HT1080 (cell line): ENCODE measurements at regions not wholly inside any gene's neighbourhood (a gene's known extent, or its start where the extent isn't known, plus 50 kb on each side); places are given as distances from the start of the nearest gene placed in this dataset.

Source experiments
- DNase-seq: peaks from one replicate; pipeline ENCODE4 v3.0.0-alpha.2; 2015; ENCODE audit warnings: low read depth

- DNase-seq = no peak
Observed at GRCh38 chr3:106797461-106797860, 579.8 kb upstream of the CCDC54 start.

- DNase-seq = no peak
Observed at GRCh38 chr3:106805625-106806024, 571.6 kb upstream of the CCDC54 start.

- DNase-seq = no peak
Observed at GRCh38 chr3:106806964-106807363, 570.3 kb upstream of the CCDC54 start.

GRCh38 chr3:106809041-106809440 is 568.2 kb upstream of the CCDC54 start:
- no peak for DNase-seq

GRCh38 chr3:106809623-106810299 is 567.5 kb upstream of the CCDC54 start:
- no peak for DNase-seq

GRCh38 chr3:106810300-106810875 is 566.9 kb upstream of the CCDC54 start:
- no peak for DNase-seq

GRCh38 chr3:106811376-106811775 is 565.9 kb upstream of the CCDC54 start:
- DNase-seq = peak; percentile 74

GRCh38 chr3:106813742-106814141 is 563.5 kb upstream of the CCDC54 start:
- DNase-seq = no peak

GRCh38 chr3:106814231-106814630 is 563.0 kb upstream of the CCDC54 start:
- DNase-seq = no peak

GRCh38 chr3:106816838-106817237 is 560.4 kb upstream of the CCDC54 start:
- DNase-seq = no peak

GRCh38 chr3:106817706-106818105 is 559.5 kb upstream of the CCDC54 start:
- DNase-seq = no peak

- DNase-seq = no peak
Observed at GRCh38 chr3:106819440-106819839, 557.8 kb upstream of the CCDC54 start.

- DNase-seq = no peak
Observed at GRCh38 chr3:106820726-106821362, 556.4 kb upstream of the CCDC54 start.

- DNase-seq = no peak
Observed at GRCh38 chr3:106821801-106822200, 555.4 kb upstream of the CCDC54 start.

GRCh38 chr3:106822204-106822603 is 555.0 kb upstream of the CCDC54 start:
- no peak for DNase-seq

- no peak for DNase-seq
Observed at GRCh38 chr3:106823701-106824100, 553.5 kb upstream of the CCDC54 start.

GRCh38 chr3:106824856-106825255 is 552.4 kb upstream of the CCDC54 start:
- DNase-seq = peak; percentile 80

- DNase-seq = peak; percentile 11
Observed at GRCh38 chr3:106825962-106826605, 551.2 kb upstream of the CCDC54 start.

GRCh38 chr3:106826791-106827311 is 550.4 kb upstream of the CCDC54 start:
- DNase-seq = no peak

GRCh38 chr3:106827515-106828213 is 549.6 kb upstream of the CCDC54 start:
- DNase-seq = no peak

- DNase-seq = peak; percentile 66
Observed at GRCh38 chr3:106829206-106829605, 548.0 kb upstream of the CCDC54 start.
